Neuronal stem cell (in vitro differentiated cells): ENCODE measurements at regions not wholly inside any gene's neighbourhood (a gene's known extent, or its start where the extent isn't known, plus 50 kb on each side); places are given as distances from the start of the nearest gene placed in this dataset.

Source experiments
- DNase-seq: peaks from one replicate; pipeline ENCODE4 v3.0.0-alpha.2; 2013; ENCODE audit warnings: low spot score
- H2AFZ ChIP-seq: one replicate; pipeline ENCODE4 v1.6.1; 2013; ENCODE audit warnings: mild to moderate bottlenecking, low read length, inconsistent platforms
- H2AK5ac ChIP-seq: 2 replicates; pipeline ENCODE4 v1.6.1; 2013; ENCODE audit warnings: low read depth, mild to moderate bottlenecking, inconsistent platforms, low read length, moderate library complexity, mixed read lengths
- H2BK120ac ChIP-seq: 2 replicates; pipeline ENCODE4 v1.6.1; 2013; ENCODE audit warnings: low read depth, mild to moderate bottlenecking, inconsistent platforms, low read length, moderate library complexity, mixed read lengths
- H2BK12ac ChIP-seq: one replicate; pipeline ENCODE4 v1.6.1; 2013; ENCODE audit warnings: low read length, inconsistent platforms
- H2BK15ac ChIP-seq: 2 replicates; pipeline ENCODE4 v1.6.1; 2013; ENCODE audit warnings: mild to moderate bottlenecking, low read length, inconsistent platforms, mixed read lengths
- H2BK5ac ChIP-seq: one replicate; pipeline ENCODE4 v1.6.1; 2013; ENCODE audit warnings: inconsistent platforms, mild to moderate bottlenecking, low read length, moderate library complexity
- H3K14ac ChIP-seq: one replicate; pipeline ENCODE4 v1.6.1; 2013; ENCODE audit warnings: low read length, inconsistent platforms
- H3K18ac ChIP-seq: 2 replicates; pipeline ENCODE4 v1.6.1; 2013; ENCODE audit warnings: low read length, inconsistent platforms
- H3K23ac ChIP-seq: 2 replicates; pipeline ENCODE4 v1.6.1; 2013; ENCODE audit warnings: low read depth, mild to moderate bottlenecking, mixed read lengths, low read length, inconsistent platforms; ENCODE audit not compliant: poor library complexity
- H3K27ac ChIP-seq: replicated peaks from 3 replicates; pipeline ENCODE4 v1.5.1; 2013; ENCODE audit warnings: low read length, inconsistent platforms
- H3K27me3 ChIP-seq, 3 experiments: 2 replicates each; pipeline ENCODE4 v1.6.1; 2013; ENCODE audit warnings: low read length in 3 of 3, mild to moderate bottlenecking in 2 of 3, inconsistent platforms in 1 of 3, low read depth in 1 of 3, mixed read lengths in 1 of 3, moderate library complexity in 1 of 3; ENCODE audit not compliant: control insufficient read depth in 3 of 3, insufficient read depth in 3 of 3
- H3K36me3 ChIP-seq, 2 donors: replicated peaks in 1 of 2; 2 replicates each; pipeline ENCODE4 v1.6.1; 2013; ENCODE audit warnings: low read length in 2 of 2; ENCODE audit not compliant: control insufficient read depth in 2 of 2, insufficient read depth in 2 of 2
- H3K4ac ChIP-seq: 2 replicates; pipeline ENCODE4 v1.6.1; 2013; ENCODE audit warnings: inconsistent platforms, mild to moderate bottlenecking, low read length, moderate library complexity
- H3K4me1 ChIP-seq, 2 donors: 1 replicate in 1 of 2; 2 replicates in 1 of 2; pipeline ENCODE4 v1.6.1; 2013; ENCODE audit warnings: low read length in 2 of 2, low read depth in 1 of 2; ENCODE audit not compliant: control insufficient read depth in 2 of 2, insufficient read depth in 1 of 2
- H3K4me2 ChIP-seq: one replicate; pipeline ENCODE4 v1.6.1; 2013; ENCODE audit warnings: mild to moderate bottlenecking, low read length, inconsistent platforms; ENCODE audit not compliant: insufficient read depth, poor library complexity, severe bottlenecking
- H3K4me3 ChIP-seq, 2 donors: 2 replicates each; pipeline ENCODE4 v1.5.1; 2013; ENCODE audit warnings: low read length in 2 of 2, mild to moderate bottlenecking in 2 of 2, inconsistent platforms in 1 of 2, moderate library complexity in 1 of 2
- H3K79me1 ChIP-seq: one replicate; pipeline ENCODE4 v1.6.1; 2013; ENCODE audit warnings: low read depth, mild to moderate bottlenecking, inconsistent platforms, low read length, moderate library complexity
- H3K9ac ChIP-seq: one replicate; pipeline ENCODE4 v1.6.1; 2013; ENCODE audit warnings: mild to moderate bottlenecking, low read depth, low read length, inconsistent platforms; ENCODE audit not compliant: poor library complexity
- H3K9me3 ChIP-seq, 2 donors: replicated peaks in 1 of 2; 2 replicates each; pipeline versions ENCODE3 to v1.6.1; 2013; ENCODE audit warnings: low read length in 2 of 2, mild to moderate bottlenecking in 2 of 2, inconsistent platforms in 1 of 2, low read depth in 1 of 2, mixed read lengths in 1 of 2, moderate library complexity in 1 of 2; ENCODE audit not compliant: control insufficient read depth in 2 of 2, insufficient read depth in 1 of 2
- H4K8ac ChIP-seq: one replicate; pipeline ENCODE4 v1.6.1; 2013; ENCODE audit warnings: low read depth, mild to moderate bottlenecking, inconsistent platforms, low read length, moderate library complexity
- H4K91ac ChIP-seq: one replicate; pipeline ENCODE4 v1.6.1; 2013; ENCODE audit warnings: low read length, low read depth, mild to moderate bottlenecking, inconsistent platforms; ENCODE audit not compliant: poor library complexity
- WGBS, 2 donors: extraction: QIAGEN DNeasy Blood & Tissue Kit; methylation state at CpG; one replicate each; pipeline ENCODE4 v1.1.7; 2013; ENCODE audit warnings: missing lambda C conversion rate in 2 of 2, mixed read lengths in 1 of 2; ENCODE audit not compliant: insufficient read length in 2 of 2, insufficient replicate concordance in 1 of 2; ENCODE audit errors: extremely low coverage in 2 of 2; 5-methylcytosine and 5-hydroxymethylcytosine counted together

GRCh38 chr2:34306745-34307144 is 707.6 kb upstream of the FAM98A start:
- H3K36me3 ChIP-seq, result no peaks in the 10 kb centered on the region
- H3K4me3 ChIP-seq, result no peak overlapping the region
- H4K91ac ChIP-seq, result no peak overlapping the region
- no peak overlapping the region for H3K9ac ChIP-seq
- no peak for DNase-seq
- no peak overlapping the region for H2BK15ac ChIP-seq
- H3K18ac ChIP-seq, result no peak overlapping the region
- H3K23ac ChIP-seq, result no peak overlapping the region
- no peak overlapping the region for H2AK5ac ChIP-seq
- no peak overlapping the region for H2AFZ ChIP-seq
- no peak overlapping the region for H3K4me2 ChIP-seq
- no peaks in the 10 kb centered on the region for H3K27me3 ChIP-seq
- H4K8ac ChIP-seq, result no peak overlapping the region
- H2BK12ac ChIP-seq, result no peak overlapping the region
- no peak overlapping the region for H3K27ac ChIP-seq
- no peak overlapping the region for H3K14ac ChIP-seq
- no peak overlapping the region for H2BK120ac ChIP-seq
- no peak overlapping the region for H2BK5ac ChIP-seq
- no peaks in the 10 kb centered on the region for H3K4me1 ChIP-seq
- H3K9me3 ChIP-seq, result peaks cover 0 to 2% of the 10 kb centered on the region in 2 donors
- no peak overlapping the region for H3K4ac ChIP-seq
- H3K79me1 ChIP-seq, result no peaks in the 10 kb centered on the region

GRCh38 chr2:34305587-34305986 is 706.5 kb upstream of the FAM98A start:
- Histone ChIP-seq H3K14ac (no peak overlapping the region), H2AK5ac (no peak overlapping the region), H3K36me3 (no peaks in the 10 kb centered on the region), H3K4me3 (no peak overlapping the region), H3K27ac (no peak overlapping the region), H2BK120ac (no peak overlapping the region), H3K9me3 (peaks cover 0 to 2% of the 10 kb centered on the region in 2 donors), H3K4me1 (no peaks in the 10 kb centered on the region), H3K79me1 (no peaks in the 10 kb centered on the region), H3K4ac (no peak overlapping the region), H2BK5ac (no peak overlapping the region), H2BK12ac (no peak overlapping the region), H4K8ac (no peak overlapping the region), H2BK15ac (no peak overlapping the region), H3K23ac (no peak overlapping the region), H3K27me3 (no peaks in the 10 kb centered on the region), H4K91ac (no peak overlapping the region), H3K9ac (no peak overlapping the region), H3K4me2 (no peak overlapping the region), H3K18ac (no peak overlapping the region), H2AFZ (no peak overlapping the region)
- no peak for DNase-seq
- WGBS, 2 donors, result no CpG with 5 or more reads among the region's 3 CpGs

- no peaks in the 10 kb centered on the region for H3K36me3 ChIP-seq
- no peak overlapping the region for H3K9ac ChIP-seq
- no peak overlapping the region for H2AFZ ChIP-seq
- no peak overlapping the region for H4K91ac ChIP-seq
- no peak overlapping the region for H3K23ac ChIP-seq
- H3K14ac ChIP-seq, result no peak overlapping the region
- H2BK5ac ChIP-seq, result no peak overlapping the region
- H2BK12ac ChIP-seq, result no peak overlapping the region
- no peaks in the 10 kb centered on the region for H3K4me1 ChIP-seq
- WGBS, 2 donors, result no CpG with 5 or more reads among the region's 4 CpGs
- H3K18ac ChIP-seq, result no peak overlapping the region
- no peaks in the 10 kb centered on the region for H3K27me3 ChIP-seq
- H3K9me3 ChIP-seq, result no peaks in the 10 kb centered on the region
- H3K4me2 ChIP-seq, result no peak overlapping the region
- H4K8ac ChIP-seq, result no peak overlapping the region
- no peak overlapping the region for H2BK120ac ChIP-seq
- no peak overlapping the region for H3K4ac ChIP-seq
- H3K79me1 ChIP-seq, result no peaks in the 10 kb centered on the region
- DNase-seq, result no peak
- no peak overlapping the region for H3K4me3 ChIP-seq
- no peak overlapping the region for H2AK5ac ChIP-seq
- no peak overlapping the region for H3K27ac ChIP-seq
- H2BK15ac ChIP-seq, result no peak overlapping the region
These were observed 695.9 kb upstream of the FAM98A start for GRCh38 chr2:34294961-34295360.

- Histone ChIP-seq H3K18ac (no peak overlapping the region), H3K36me3 (no peaks in the 10 kb centered on the region), H3K4me3 (no peak overlapping the region), H2BK15ac (no peak overlapping the region), H2AK5ac (no peak overlapping the region), H2BK12ac (no peak overlapping the region), H3K14ac (no peak overlapping the region), H3K23ac (no peak overlapping the region), H4K91ac (no peak overlapping the region), H3K27me3 (no peaks in the 10 kb centered on the region), H3K9ac (no peak overlapping the region), H3K4ac (no peak overlapping the region), H2BK120ac (no peak overlapping the region), H3K79me1 (no peaks in the 10 kb centered on the region), H4K8ac (no peak overlapping the region), H2AFZ (no peak overlapping the region), H2BK5ac (no peak overlapping the region), H3K4me2 (no peak overlapping the region), H3K9me3 (no peaks in the 10 kb centered on the region), H3K27ac (no peak overlapping the region), H3K4me1 (no peaks in the 10 kb centered on the region)
- DNase-seq, result no peak
- WGBS, 2 donors, result no CpG with 5 or more reads among the region's 1 CpG
These were observed 692.0 kb upstream of the FAM98A start for GRCh38 chr2:34291076-34291475.
